NCI-H82 (cell line): ENCODE measurements at regions not wholly inside any gene's neighbourhood (a gene's known extent, or its start where the extent isn't known, plus 50 kb on each side); places are given as distances from the start of the nearest gene placed in this dataset.
"Not testable (repeated sequence)": the region's sequence is repeated elsewhere in the genome, so short reads cannot be mapped to it uniquely, and the experiment has no call there.

Experiments
- DNase-seq: peaks from one replicate; lab custom pipeline; 2025; lab: John Stamatoyannopoulos, UW

DNA sequence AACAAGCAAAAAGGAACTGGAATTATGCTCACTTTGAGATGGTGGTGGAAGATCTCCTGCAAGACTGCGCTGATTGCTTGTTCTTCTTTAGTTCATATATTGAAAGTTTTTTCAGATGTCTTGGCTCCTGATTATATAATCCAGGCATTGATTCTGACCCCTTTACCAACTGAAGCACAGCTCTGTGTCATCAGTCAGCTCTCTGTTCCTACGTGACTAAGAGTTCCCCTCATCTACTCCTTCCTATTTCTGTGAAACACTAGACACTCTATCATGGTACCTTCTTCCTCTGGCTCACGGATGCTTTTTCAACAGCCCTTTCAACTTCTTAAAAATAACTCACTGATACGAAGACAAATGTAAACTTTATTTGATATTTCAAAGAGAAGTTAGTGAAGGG is 788.6 kb downstream of the SOCS6 start:
- no peak for DNase-seq

DNA sequence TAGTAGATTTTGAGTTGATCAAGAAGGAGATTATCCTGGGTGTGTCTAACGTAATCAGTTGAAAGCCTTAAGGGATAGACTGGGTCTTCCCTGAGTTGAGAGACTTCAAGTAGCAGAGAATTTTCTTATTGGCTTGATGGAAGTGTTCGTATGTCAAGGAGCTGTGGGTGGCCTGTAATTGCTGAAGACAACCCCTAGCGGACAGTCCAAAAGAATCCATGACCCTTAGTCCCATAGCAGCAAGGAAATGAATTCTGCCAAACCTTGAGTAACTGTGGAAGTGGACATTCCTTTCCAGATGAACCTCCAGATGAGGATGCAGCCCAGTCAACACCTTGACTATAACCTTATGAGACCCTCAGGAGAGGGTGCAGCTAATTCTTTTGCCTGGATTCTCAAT is 786.3 kb downstream of the SOCS6 start:
- peak; percentile 3 for DNase-seq

DNA sequence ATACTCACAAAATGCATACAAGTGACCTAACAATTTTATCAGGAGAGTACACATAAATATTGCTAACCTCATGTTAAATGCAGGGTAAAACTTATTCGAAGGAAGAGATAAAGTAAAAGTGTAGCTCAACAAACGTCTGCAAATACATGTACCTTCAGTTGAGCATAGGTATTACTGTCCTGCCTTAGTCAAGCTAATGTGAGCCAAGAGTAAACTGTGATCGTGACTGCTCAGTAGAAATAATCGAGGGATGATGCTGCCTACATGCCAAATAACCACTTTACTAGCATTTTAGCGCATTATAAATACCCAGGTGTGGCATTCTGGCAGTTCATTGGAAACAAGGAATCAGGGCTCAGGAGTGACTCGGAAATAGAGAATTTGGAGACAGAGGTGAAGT is 779.5 kb downstream of the SOCS6 start:
- no peak for DNase-seq

DNA sequence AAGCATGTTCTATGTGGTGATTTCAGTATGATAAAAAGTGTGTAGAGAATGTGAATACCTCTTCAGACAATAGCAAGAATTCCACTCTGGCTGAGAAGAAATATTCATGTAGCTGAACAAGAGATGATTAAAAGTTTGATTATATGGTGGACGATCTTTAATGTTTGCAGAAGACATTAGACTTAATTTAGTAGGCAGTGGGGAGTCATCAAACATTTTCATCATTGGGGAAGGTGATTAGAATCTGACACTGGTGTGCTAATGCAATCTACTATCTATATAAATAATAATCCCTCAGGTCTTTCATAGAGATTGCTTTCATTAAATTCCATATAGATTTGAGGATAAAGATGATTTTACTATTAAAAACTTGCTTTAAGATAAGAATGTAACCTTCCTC is 761.0 kb downstream of the SOCS6 start:
- no peak for DNase-seq

DNA sequence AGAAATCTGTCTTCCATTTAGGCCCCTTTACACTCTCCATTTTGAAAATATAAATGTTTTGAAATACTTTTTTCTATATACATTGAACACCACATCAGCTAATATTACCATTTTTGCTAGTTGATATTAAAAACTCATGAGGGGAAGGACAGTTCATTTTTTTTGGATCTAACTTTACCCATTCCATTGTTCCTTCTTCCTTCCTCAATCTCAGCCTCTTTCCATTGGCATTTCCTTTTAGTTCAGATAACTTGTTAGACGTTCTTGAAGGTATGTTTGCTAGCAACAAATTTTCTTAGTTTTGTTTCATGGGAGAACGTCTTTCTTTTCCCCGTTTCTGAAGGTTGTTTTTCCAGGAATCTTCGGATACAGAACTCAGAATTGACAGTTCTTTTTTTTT is 759.0 kb downstream of the SOCS6 start:
- DNase-seq = no peak

DNA sequence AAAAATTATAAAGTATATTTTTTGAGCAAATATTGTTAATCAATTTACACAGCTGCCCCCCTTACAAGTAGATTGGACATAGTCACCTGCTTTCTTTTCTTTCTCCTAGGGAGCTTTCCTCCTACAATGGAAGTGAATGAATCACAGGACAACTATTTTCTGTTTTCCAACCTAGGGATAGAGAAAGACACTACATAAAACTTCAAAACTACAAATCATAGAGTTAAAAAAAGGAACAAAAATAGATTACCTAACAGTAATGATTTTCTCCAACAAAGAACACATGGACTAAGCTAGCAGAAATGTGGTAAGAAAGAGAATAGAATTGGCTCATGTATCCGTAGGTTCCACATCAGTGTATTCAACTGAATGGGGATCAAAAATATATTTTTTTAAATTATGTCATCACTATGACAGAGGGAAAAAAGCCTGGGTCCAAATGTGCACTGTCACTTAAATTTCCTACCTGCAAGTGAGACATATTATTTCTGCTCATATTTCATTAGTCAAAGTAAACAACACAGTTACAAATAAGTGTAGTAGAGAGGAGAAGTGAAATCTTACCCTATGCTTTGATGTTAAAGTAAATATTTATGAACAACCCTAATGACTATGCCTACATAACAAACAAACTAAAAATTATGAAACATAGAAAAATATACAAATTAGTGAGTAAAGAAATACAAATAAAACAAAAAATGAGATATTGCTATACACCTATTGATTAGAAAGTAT is 756.7 kb downstream of the SOCS6 start:
- no peak for DNase-seq

DNA sequence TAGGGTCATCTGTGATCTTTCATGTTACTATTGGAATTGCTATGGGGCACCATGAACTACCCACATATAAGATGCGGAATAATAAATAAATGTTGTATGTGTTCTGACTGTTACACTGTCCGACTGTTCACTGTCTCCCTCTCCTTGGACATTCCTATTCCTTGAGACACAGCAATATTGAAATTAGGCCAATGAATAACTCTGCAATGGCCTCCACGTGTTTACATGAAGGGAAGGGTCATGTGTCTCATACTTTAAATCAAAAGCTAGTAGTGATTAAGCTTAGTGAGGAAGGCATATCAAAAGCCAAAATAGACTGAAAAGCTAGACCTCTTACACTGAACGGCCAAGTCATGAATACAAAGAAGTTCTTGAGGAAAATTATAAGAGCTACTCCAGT is 751.3 kb downstream of the SOCS6 start:
- no peak for DNase-seq

DNA sequence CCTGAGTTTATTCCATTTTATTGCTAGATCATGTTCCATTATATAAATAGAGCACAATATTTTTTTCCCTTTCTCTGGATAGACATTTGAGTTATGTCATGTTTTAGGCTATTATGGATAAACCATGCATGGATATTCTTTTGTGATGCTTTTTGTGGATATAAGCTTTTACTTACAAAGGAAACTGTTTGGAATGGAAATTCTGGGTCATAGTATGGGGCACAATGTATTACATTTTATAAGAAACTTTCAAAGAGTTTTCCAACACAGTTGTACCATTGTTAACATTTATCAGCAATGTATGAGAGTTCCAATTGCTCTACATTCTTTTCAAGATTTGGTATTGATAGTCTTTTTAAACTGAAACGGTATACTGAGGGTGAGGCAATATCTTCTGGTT is 749.4 kb downstream of the SOCS6 start:
- no peak for DNase-seq

DNA sequence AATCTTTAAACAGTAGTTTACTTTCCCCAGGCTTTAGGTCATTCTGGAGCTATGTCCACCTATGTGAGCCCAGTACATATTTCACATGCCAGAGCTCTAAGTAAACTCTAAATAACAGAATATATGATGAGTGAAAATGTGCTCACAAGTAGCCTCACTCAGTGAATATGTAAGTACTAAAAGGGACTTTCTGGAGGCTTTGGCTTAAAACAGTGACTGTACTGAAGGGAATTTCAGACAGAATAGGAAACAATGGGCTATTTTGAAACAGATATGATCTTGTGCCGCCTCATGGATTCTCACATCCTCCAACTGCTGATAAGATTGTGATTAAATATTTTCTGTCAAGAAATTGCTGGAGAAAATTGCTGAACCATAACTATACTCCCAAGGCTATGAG is 747.9 kb downstream of the SOCS6 start:
- DNase-seq = no peak

DNA sequence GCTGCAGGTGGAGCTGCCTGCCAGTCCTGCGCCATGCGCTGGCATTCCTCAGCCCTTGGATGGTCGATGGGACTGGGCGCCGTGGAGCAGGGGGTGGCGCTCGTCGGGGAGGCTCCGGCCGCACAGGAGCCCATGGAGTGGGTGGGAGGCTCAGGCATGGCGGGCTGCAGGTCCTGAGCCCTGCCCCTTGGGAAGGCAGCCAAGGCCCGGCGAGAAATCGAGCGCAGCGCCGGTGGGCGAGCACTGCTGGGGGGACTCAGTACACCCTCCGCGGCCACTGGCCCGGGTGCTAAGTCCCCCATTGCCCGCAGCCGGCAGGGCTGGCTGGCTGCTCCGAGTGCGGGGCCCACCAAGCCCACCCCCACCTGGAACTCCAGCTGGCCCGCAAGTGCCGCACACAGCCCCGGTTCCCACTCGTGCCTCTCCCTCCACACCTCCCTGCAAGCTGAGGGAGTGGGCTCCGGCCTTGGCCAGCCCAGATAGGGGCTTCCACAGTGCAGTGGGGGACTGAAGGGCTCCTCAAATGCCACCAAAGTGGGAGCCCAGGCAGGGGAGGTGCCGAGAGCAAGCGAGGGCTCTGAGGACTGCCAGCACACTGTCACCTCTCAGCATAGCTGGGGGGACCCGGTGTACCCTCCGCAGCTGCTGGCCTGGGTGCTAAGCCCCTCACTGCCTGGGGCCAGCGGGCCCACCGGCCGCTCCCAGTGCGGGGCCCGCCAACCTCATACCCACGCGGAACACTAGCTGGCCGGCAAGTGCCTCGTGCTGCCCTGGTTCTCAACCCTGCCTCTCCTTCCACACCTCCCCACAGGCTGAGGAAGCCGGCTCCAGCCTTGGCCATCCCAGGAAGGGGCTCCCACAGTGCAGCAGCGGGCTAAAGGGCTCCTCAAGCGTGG is 742.7 kb downstream of the SOCS6 start:
- not testable (repeated sequence) for DNase-seq

DNA sequence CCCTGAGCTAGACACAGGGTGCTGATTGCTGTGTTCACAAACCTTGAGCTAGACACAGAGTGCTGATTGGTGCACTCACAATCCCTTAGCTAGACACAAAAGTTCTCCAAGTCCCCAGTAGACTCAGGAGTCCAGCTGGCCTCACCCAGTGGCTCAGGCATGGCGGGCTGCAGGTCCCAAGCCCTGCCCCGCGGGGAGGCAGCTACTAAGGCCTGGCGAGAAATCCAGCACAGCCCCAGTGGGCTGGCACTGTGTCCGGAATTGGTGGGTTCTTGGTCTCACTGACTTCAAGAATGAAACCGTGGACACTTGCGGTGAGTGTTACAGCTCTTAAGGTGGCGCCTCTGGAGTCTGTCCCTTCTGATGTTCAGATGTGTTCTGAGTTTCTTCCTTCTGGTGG is 741.2 kb downstream of the SOCS6 start:
- not testable (repeated sequence) for DNase-seq

DNA sequence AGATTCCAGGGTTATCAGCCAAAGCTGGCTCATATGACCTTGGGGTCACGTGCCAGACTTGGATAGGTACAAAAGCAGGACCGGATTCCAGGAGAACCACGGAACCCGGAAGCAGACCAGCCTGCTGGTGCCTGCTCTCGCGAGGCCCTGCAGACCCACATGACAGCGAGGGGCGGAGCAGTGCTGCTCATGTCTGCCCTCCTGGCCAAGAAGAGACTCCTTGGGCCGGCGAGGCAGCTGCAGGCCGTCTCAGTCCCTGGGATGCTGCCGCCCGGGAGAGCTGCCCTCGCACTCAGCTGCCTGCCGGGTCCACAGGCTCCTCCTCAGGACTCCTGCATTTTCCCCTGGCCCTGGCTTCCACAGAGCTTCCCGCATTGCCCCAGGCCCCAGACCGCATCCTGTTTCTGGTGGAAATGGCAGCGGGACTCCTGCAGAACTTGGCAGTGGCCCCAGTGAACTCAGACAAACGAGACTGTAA is 739.5 kb downstream of the SOCS6 start:
- no peak for DNase-seq

DNA sequence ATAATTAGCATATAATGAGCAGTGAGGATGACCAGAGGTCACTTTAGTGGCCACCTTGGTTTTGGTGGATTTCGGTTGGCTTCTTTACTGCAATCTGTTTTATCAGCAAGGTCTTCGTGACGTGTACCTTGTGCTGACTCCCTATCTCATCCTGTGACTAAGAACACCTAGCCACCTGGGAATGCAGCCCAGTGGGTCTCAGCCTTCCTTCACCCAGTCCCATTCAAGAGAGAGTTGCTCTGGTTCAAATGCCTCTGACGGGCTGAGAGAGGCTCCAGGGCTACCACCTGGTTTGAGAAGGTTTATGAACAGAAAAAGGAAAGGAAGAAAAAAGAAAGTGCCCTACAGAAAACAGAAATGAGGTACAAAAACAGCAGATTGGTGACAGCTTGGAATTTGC is 738.7 kb downstream of the SOCS6 start:
- no peak for DNase-seq

DNA sequence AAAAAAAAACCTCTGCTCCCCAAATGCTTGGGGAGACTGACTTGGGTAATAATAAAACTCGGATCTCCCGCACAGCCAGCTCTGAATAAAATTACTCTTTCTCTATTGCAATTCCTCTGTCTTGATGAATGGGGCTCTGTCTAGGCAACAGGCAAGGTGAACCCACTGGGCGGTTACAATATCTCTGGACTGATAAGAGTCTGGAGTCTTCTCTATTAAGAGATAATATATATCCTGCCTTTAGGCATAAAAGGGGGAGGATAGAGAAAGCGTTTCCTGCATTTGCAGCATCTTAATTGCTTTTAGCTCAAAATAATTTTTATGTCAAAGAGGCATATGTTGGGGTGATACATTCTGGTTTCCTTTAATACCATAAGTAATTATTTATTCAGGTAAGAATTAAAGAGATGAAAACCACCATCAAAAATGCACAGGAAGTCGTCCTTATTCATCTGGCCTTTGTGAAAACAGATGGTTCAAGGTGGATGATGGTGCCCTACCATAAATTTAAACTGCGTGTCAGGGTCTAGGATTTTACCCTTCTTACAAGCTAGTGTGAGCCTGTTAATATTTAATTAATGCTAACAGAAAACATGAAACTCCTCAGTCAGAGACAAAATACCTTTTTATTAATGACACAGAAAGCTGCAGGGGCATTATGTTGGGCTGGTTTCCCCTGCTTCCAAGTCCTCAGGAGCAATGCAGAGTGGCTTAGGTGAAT is 736.8 kb downstream of the SOCS6 start:
- DNase-seq = no peak

DNA sequence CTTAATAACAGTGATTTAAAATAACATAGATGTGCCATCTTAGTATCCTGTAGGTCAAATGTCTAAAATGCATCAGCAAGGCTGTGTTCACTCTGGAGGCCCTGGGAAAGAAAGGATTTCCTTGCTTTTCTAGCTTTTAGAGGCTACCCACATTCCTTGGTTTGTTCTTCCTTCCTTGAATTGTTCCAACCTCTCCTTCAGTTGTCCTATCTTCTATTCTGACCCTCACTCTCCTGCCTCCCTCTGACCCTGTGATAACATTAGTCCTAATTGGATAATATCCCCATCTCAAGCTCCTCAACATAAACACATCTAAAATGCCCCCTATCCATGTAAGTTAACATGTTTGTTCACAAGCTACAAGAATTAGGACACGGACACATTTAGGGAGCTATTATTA is 733.5 kb downstream of the SOCS6 start:
- no peak for DNase-seq

DNA sequence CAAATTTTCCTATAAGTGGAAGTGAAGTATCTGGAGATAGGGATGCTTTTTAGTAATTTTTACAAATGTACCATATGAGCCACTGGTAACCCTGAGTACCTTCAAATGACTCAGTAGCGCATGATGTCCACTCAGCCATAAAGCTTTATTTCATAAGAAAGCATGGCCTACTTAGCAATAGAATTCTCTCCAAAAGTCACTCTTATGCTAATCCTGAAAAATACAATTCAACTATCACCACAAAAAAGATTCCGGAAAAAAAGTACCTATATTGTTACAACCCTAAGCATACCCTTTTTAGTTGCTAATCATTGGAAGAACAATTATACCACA is 732.2 kb downstream of the SOCS6 start:
- DNase-seq = no peak

DNA sequence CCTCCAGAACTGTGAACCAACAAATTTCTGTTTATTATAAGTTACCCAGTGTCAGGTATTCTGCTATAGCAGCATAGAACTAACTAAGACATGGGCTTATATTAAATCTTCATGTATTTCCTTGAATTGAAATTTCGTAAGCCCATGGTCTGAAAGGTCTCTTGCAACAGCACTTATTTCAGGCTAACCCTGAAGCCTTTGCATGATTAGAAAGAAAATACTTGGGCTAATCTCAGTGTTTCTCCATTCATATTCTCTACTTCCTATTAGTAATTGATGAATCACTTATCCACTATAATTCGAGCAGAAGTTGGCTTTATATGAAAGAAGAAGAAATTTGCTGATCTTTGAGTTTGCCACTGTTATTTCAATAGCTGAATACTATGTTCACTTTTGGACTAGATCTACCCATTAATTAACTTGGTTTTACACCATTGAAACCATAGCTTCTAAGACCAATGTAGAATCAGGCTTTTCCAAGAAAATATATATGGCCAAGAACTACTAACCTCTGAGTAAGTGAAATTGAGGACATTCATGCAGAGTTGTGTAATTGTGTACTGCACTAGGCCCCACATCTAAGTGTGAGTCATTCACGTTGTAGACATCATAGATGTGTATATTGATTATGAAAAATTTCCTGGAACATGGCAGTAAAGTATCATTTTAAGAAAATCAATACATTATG is 731.6 kb downstream of the SOCS6 start:
- DNase-seq = no peak

DNA sequence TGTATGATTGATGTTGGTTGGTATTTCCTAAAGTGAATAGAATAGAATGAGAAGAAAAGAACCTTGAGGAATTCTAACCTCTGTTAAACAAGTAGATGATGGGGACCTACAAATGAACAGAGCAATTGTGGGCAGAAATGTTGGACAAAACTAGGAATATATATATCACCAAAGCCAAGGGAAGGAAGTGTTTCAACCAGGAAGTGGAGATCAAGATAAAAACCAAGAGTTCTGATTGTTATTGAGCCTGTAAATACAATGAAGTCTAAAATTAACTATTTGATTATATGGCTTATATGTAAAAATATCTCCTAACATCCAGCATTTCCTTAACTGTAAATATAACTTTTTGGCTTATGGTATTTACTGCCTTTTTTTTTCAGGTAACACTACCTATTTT is 730.0 kb downstream of the SOCS6 start:
- no peak for DNase-seq

DNA sequence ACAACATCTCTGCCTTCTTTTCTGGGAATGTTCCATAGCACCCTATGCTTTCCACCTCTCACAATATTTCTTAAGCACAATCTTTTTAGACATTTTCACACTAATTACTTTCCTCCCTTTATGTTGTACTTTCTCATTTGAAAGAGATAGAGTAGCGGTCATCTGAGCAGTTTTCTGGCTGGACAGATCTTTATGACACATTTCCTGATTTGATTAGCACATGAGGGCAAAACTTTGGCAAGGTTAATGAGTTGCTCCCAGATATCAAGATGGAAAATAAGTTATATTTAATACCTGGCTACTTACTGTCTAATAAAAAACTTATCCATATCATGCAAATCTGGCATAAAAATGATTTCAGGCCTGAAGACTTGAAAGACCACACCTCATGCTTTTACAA is 723.9 kb downstream of the SOCS6 start:
- no peak for DNase-seq

DNA sequence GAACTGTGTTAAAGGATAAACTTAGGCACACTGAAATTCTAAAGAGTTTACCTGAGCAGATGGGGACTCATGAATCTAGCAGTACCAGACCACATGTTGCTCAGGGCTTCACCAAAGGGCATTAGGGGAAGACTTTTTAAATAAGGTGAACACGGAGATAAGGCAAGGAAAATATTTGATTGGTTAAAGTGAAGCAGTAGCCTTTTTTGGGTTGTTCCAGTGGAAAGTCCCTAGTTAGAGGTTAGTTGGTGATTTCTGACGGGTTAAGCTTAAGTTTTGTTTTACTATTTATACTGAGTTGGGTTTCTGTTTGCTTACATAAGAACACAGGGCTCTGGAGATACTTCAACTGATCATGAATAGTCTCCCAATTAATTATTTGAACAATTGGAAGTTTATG is 722.5 kb downstream of the SOCS6 start:
- no peak for DNase-seq

DNA sequence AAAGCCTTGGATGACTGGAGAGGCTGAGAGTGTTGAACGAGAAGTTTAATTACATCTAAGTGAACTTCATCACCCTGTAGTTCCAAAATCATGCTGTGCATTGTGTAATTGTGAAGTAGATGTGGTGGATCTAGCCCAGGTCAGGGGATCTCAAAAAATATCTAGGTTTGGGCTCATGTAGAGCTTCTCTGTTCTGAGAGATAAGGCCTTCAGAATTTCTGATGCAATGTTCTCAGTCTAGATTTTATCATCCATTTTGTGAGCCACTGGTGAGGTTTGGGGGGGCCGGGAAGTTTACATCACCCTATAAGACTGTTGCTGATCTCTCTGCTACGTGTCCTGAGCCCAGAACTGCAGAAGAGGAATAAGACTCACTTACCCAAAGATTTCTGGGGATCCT is 719.4 kb downstream of the SOCS6 start:
- no peak for DNase-seq

DNA sequence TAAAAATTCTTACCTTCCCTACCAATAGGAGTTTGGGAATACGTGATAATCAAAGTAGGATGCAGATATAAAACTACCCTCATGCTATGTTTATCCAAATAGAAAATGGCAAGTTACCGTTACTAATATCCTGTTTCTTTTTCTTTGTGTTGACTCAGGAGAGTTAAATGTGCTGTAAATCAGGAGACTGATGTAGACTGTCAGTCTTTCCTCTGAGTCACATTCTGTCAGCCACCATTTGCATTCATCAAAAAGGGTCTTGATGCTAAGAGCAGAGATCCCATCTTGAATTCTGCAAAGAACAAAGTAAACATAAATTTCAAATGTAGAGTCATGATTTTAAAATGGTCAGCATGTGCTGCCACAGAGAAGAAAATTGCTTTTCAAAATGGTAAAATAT is 712.8 kb downstream of the SOCS6 start:
- DNase-seq = no peak
